DMS 273 (cell line): ENCODE measurements at regions not wholly inside any gene's neighbourhood (a gene's known extent, or its start where the extent isn't known, plus 50 kb on each side); places are given as distances from the start of the nearest gene placed in this dataset.
"Not testable (repeated sequence)": the region's sequence is repeated elsewhere in the genome, so short reads cannot be mapped to it uniquely, and the experiment has no call there.

Source experiments
- DNase-seq: peaks from one replicate; lab custom pipeline; 2025; ENCODE audit not compliant: unreplicated experiment; lab: John Stamatoyannopoulos, UW

- not testable (repeated sequence) for DNase-seq
These were observed 106.6 kb upstream of the SEC22B start for GRCh38 chr1:120282744-120283464.

- DNase-seq: not testable (repeated sequence)
These were observed 101.9 kb upstream of the SEC22B start for GRCh38 chr1:120278259-120278610.

GRCh38 chr1:120277428-120278258 lies 101.3 kb upstream of the SEC22B start:
- DNase-seq: not testable (repeated sequence)

- not testable (repeated sequence) for DNase-seq
These were observed 100.4 kb upstream of the SEC22B start for GRCh38 chr1:120276710-120277109.

- DNase-seq: not testable (repeated sequence)
These were observed 98.1 kb upstream of the SEC22B start for GRCh38 chr1:120274438-120274837.

GRCh38 chr1:120273363-120273762 lies 97.0 kb upstream of the SEC22B start:
- not testable (repeated sequence) for DNase-seq

- not testable (repeated sequence) for DNase-seq
These were observed 95.9 kb upstream of the SEC22B start for GRCh38 chr1:120272242-120272641.

DNA sequence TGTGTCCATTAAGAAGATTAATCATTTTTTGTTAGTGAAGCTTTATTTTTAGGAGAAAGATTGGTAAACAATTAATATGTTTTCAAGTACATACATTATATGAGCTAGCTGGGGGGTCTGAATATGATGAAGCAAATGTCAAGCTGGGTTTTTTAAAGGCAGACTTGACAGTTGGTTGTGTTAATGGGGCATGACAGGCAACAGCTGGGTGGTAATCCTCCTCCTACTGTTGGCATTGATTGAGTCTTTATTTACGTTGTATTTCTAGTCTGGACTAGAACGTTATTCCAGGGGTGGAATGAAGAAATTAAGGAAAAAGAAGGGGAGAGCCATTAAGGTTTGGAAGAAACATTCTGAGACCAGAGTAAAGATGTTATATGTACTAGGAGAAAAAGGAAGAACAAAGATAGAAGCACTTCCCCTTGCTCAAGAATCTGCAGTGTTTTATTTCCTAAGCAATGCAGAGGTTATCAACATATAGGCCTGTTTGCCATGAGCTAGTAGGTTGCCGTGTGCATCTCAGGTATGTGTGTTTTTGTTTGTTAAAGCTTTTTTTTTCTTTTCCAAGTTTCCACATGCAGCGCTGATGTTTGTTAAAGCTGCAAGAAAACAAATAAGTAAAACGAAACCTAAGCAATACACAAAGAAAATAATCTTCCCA lies 95.4 kb upstream of the SEC22B start:
- DNase-seq: not testable (repeated sequence)

DNA sequence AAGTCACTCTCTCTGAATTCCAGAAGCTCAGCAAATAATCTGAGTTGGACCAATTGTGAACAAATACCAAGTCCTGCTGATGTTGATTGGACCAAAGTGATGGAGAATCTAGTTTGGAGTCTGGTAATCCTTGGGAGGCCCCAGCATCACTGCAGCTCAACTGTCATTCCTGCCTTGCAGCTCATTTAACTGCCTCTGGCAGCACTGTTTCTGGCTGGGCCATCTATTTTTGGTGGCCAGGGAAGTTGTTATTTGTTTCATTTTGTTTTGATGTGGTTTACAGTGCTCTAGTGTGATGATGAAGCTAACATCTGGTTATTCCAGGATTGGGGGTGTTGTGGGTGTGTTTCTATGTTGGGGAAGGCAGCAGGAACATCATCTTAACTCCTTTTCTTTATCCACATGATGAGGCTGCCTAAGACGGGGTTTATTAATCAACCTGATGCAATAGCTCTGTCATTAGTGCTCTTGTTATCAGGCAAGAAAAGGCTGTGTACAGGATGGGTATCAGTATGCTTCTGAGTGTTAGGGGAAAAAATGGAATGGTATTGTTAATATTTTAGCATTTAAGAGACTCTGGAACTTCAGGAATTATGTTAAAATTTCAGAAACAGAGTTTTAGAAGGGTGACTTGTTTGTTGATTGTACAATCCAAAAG lies 91.7 kb upstream of the SEC22B start:
- DNase-seq: not testable (repeated sequence)

- DNase-seq: not testable (repeated sequence)
These were observed 88.2 kb upstream of the SEC22B start for GRCh38 chr1:120264564-120264963.

DNA sequence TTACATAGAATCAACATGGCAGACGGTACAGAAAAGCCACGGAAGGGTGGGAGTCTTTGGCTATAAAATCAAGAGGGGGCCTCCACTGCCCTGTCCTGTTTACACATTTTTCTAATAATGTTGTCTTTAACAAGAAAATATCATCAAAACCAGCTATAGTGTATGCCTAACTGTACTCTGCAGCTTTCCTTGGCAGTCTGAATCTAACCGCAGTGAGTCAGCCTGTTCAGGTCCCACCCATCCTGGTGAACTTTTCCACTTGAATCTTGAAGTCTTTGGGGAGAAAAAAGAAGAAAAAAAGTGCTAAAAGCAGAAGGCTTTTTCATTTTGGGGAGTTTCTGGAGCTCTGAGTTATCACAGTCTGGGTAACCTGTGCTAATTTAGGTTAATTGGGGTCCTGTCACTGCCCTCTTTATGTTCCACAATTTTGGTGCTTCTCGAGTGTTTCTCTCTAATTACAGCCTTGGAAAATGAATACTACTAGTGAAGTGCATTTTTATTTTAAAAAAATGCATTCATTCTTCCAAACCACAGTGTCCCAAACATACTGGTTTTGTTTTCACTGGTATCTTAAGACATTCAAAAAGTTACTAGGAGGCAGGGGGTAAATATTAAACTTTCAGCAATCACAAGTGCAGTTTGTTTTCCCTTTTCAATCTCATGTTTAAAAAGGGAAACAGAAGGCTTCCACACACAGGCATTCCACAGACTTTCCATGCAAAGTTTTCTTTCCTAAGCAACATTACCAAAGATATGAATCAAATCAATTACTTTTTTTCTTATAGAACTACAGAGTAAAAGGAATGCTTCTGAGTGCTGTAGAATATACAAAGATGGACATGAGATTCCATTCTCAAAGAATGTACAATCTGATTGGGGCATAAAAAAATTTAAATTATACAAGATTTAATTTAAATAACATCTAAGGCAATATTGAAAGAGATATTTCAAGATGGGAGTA lies 86.8 kb upstream of the SEC22B start:
- DNase-seq: not testable (repeated sequence)

- DNase-seq: not testable (repeated sequence)
These were observed 81.4 kb upstream of the SEC22B start for GRCh38 chr1:120257778-120258105.

- not testable (repeated sequence) for DNase-seq
These were observed 80.9 kb upstream of the SEC22B start for GRCh38 chr1:120257064-120257777.

- DNase-seq: not testable (repeated sequence)
These were observed 74.4 kb upstream of the SEC22B start for GRCh38 chr1:120250756-120251155.

GRCh38 chr1:120248726-120249427 lies 72.6 kb upstream of the SEC22B start:
- not testable (repeated sequence) for DNase-seq

DNA sequence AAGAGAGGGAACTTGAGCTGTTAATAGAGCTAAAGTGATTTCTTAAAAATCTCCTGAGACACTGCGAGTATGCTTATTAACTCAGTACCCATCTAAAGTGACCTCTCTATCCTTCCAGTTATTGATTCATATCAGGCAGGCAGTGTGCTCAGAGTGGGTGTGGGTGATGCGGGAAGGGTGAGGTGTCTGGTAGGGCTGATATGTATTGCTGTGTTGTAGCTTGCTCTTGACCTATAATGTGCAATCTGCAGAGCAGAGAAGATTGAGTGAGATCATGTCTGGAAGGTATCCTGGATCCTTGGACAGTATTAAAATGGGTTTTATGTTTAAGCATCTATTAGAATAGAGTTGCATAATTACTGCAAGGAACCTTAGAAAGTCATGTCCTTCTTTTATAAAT lies 71.9 kb upstream of the SEC22B start:
- DNase-seq: not testable (repeated sequence)

GRCh38 chr1:120243867-120244266 lies 67.5 kb upstream of the SEC22B start:
- DNase-seq: not testable (repeated sequence)

- DNase-seq: not testable (repeated sequence)
These were observed 66.3 kb upstream of the SEC22B start for GRCh38 chr1:120242582-120242981.

DNA sequence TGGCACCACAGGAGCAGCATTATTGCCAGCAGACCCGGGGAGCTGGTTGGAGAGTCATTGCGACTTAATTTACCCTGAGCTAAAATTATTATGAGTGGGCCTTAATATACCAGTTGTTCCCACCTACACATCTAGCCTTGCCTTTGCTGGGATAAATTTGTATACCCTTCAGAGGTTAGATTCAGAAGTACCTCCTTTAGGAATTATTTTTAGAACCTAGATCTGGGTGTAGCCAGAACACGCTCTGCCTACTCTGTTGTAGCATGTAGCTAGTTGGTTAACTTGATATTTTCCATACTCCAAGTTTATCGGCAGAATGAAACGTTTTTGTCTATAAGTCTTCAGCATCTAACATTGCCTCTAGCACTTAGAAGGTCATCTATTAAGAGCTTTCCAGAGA lies 65.5 kb upstream of the SEC22B start:
- DNase-seq: not testable (repeated sequence)
